Fibroblast of lung (primary cell): ENCODE measurements at regions not wholly inside any gene's neighbourhood (a gene's known extent, or its start where the extent isn't known, plus 50 kb on each side); places are given as distances from the start of the nearest gene placed in this dataset.

Source experiments
- DNase-seq, 2 donors: peaks; one replicate each; pipeline versions ENCODE4 v3.0.0 to v3.0.0-alpha.2; 2010; ENCODE audit warnings: low read depth in 2 of 2
- H2AFZ ChIP-seq: 2 replicates; pipeline ENCODE4 v1.5.1; 2012; ENCODE audit warnings: low read length, control low read depth, inconsistent platforms
- H3K27ac ChIP-seq: 2 replicates; pipeline ENCODE4 v1.5.1; 2011; ENCODE audit warnings: low read length, control low read depth; ENCODE audit not compliant: insufficient read depth
- H3K27me3 ChIP-seq: 2 replicates; pipeline ENCODE4 v1.5.1; 2011; ENCODE audit warnings: mild to moderate bottlenecking, low read length; ENCODE audit not compliant: control insufficient read depth, insufficient read depth
- H3K36me3 ChIP-seq: 2 replicates; pipeline ENCODE4 v1.5.1; 2011; ENCODE audit warnings: low read length; ENCODE audit not compliant: control insufficient read depth, insufficient read depth
- H3K4me1 ChIP-seq: 2 replicates; pipeline ENCODE4 v1.5.1; 2011; ENCODE audit warnings: low read length; ENCODE audit not compliant: control insufficient read depth, insufficient read depth; ENCODE audit errors: extremely low read depth
- H3K4me2 ChIP-seq: 2 replicates; pipeline ENCODE4 v1.5.1; 2011; ENCODE audit warnings: low read length, control low read depth; ENCODE audit not compliant: insufficient read depth; ENCODE audit errors: extremely low read depth
- H3K4me3 ChIP-seq, 4 experiments: fragments of 200-600 bp in 1 of 4; sonication (generic) in 1 of 4; replicated peaks in 1 of 4; 2 replicates each; pipeline ENCODE4 v1.5.1; 2011 to 2016; ENCODE audit warnings: low read length in 4 of 4, low read depth in 3 of 4, mild to moderate bottlenecking in 3 of 4, control low read depth in 2 of 4, inconsistent platforms in 1 of 4, mixed read lengths in 1 of 4; ENCODE audit not compliant: insufficient read depth in 1 of 4; ENCODE audit errors: control extremely low read depth in 1 of 4
- H3K79me2 ChIP-seq: 2 replicates; pipeline ENCODE4 v1.5.1; 2012; ENCODE audit warnings: mild to moderate bottlenecking, low read length, inconsistent platforms; ENCODE audit not compliant: control insufficient read depth, insufficient read depth
- H3K9ac ChIP-seq: 2 replicates; pipeline ENCODE4 v1.5.1; 2011; ENCODE audit warnings: mild to moderate bottlenecking, low read length, control low read depth; ENCODE audit not compliant: insufficient read depth
- H3K9me3 ChIP-seq: 2 replicates; pipeline ENCODE4 v1.5.1; 2012; ENCODE audit warnings: low read depth, low read length; ENCODE audit not compliant: control insufficient read depth, insufficient read depth
- H4K20me1 ChIP-seq: 2 replicates; pipeline ENCODE4 v1.5.1; 2011; ENCODE audit warnings: low read length; ENCODE audit not compliant: control insufficient read depth, insufficient read depth; ENCODE audit errors: extremely low read depth
- EZH2 ChIP-seq: IDR thresholded peaks from 2 replicates; pipeline ENCODE4 v1.5.1; 2012; ENCODE audit warnings: low read length, control low read depth, mild to moderate bottlenecking; ENCODE audit errors: missing control alignments
- TF ChIP-seq, protein P1 (sequence below), 2 donors: IDR thresholded peaks in 1 of 2; conservative IDR thresholded peaks in 1 of 2; 1 replicate in 1 of 2; 2 replicates in 1 of 2; pipeline ENCODE4 v1.5.1; 2011 to 2012; ENCODE audit warnings: low read length in 2 of 2, control low read depth in 1 of 2, inconsistent platforms in 1 of 2, low read depth in 1 of 2, mild to moderate bottlenecking in 1 of 2

DNA sequence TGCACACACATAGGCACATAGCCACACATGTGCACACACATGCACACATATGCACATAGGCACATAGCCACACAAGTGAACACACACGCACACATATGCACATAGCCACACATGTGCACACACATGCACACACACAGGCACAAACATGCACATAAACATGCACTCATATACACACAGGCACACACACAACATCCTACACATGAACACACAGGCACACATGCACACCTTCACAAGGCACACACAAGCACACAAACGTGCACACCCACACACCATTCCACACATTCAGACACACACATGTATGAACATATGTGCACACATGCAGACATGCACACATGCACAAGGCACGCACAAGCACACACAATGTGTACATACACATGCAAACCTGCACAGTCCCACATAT lies 484.7 kb downstream of the IRX1 start:
- no peaks in the 10 kb centered on the region for H3K27me3 ChIP-seq
- no peak for TF ChIP-seq EZH2
- TF ChIP-seq, protein P1, sequence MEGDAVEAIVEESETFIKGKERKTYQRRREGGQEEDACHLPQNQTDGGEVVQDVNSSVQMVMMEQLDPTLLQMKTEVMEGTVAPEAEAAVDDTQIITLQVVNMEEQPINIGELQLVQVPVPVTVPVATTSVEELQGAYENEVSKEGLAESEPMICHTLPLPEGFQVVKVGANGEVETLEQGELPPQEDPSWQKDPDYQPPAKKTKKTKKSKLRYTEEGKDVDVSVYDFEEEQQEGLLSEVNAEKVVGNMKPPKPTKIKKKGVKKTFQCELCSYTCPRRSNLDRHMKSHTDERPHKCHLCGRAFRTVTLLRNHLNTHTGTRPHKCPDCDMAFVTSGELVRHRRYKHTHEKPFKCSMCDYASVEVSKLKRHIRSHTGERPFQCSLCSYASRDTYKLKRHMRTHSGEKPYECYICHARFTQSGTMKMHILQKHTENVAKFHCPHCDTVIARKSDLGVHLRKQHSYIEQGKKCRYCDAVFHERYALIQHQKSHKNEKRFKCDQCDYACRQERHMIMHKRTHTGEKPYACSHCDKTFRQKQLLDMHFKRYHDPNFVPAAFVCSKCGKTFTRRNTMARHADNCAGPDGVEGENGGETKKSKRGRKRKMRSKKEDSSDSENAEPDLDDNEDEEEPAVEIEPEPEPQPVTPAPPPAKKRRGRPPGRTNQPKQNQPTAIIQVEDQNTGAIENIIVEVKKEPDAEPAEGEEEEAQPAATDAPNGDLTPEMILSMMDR (conservative IDR thresholded peaks at IDR 0.05 in 1 of 2, IDR thresholded peaks at IDR 0.05 in 1 of 2; ENCODE audit: low read depth in 1 of 2, low read length in 2 of 2): no peak
- H3K9me3 ChIP-seq: peaks cover 7% of the 10 kb centered on the region
- H3K4me3 ChIP-seq: no peak overlapping the region
- H2AFZ ChIP-seq: no peak overlapping the region
- H3K4me1 ChIP-seq: no peaks in the 10 kb centered on the region
- no peak for DNase-seq
- H4K20me1 ChIP-seq: no peaks in the 10 kb centered on the region
- no peak overlapping the region for H3K9ac ChIP-seq
- no peak overlapping the region for H3K4me2 ChIP-seq
- no peaks in the 10 kb centered on the region for H3K36me3 ChIP-seq
- no peak overlapping the region for H3K27ac ChIP-seq
- no peaks in the 10 kb centered on the region for H3K79me2 ChIP-seq

DNA sequence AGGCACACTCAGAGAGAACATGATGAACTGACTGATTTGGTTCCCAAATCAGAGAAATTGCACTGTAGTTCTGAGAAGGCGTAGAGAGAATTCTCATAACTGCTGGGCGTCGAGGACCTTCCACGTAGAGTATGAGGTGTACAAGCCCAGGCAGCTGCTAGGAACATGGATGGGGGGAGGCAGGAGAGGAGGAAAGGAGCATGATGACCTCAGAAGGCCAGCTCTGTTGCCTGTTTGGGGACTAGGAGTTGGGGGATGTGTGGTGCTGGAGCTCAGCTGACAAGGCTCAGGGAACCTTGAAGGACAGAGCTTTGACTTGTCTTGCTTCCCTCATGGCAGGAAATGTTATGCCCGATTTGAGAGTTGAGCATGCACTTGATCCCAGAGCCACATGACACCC lies 485.4 kb downstream of the IRX1 start:
- Histone ChIP-seq H3K4me1 (no peaks in the 10 kb centered on the region), H3K9me3 (peaks cover 7% of the 10 kb centered on the region), H3K27ac (no peak overlapping the region), H3K9ac (no peak overlapping the region), H4K20me1 (no peaks in the 10 kb centered on the region), H3K79me2 (no peaks in the 10 kb centered on the region), H3K36me3 (no peaks in the 10 kb centered on the region), H3K27me3 (no peaks in the 10 kb centered on the region), H3K4me2 (no peak overlapping the region), H2AFZ (no peak overlapping the region), H3K4me3 (no peak overlapping the region)
- no peak for DNase-seq
- TF ChIP-seq, protein P1 (conservative IDR thresholded peaks at IDR 0.05 in 1 of 2, IDR thresholded peaks at IDR 0.05 in 1 of 2; ENCODE audit: low read depth in 1 of 2, low read length in 2 of 2): no peak
- no peak for TF ChIP-seq EZH2

DNA sequence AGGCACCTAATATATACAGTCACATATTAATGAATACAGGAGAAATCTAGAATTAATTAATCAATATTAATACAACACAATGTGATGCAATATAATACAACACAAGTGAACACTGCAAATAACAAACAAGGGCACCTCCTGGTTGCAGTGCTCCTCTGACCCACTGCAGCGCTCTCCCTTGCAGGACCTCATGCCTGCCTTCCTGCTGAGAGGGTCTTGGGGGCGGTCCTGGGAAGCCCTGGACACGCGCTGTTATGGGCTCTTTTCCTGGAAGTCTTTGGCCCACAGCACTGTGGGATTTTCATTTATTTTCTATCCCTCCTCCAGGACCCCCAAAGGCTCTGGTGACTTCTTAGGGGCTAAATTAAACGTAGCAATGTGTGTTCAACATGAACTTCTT lies 485.8 kb downstream of the IRX1 start:
- Histone ChIP-seq H3K27ac (no peak overlapping the region), H3K4me3 (no peak overlapping the region), H3K4me2 (no peak overlapping the region), H3K4me1 (no peaks in the 10 kb centered on the region), H4K20me1 (no peaks in the 10 kb centered on the region), H3K9me3 (peaks cover 7% of the 10 kb centered on the region), H3K36me3 (no peaks in the 10 kb centered on the region), H3K79me2 (no peaks in the 10 kb centered on the region), H3K27me3 (no peaks in the 10 kb centered on the region), H3K9ac (no peak overlapping the region), H2AFZ (no peak overlapping the region)
- TF ChIP-seq, protein P1 (conservative IDR thresholded peaks at IDR 0.05 in 1 of 2, IDR thresholded peaks at IDR 0.05 in 1 of 2; ENCODE audit: low read depth in 1 of 2, low read length in 2 of 2): no peak
- TF ChIP-seq EZH2: no peak
- no peak for DNase-seq
